Esophagus squamous epithelium (tissue), 4 donors: ENCODE measurements at regions not wholly inside any gene's neighbourhood (a gene's known extent, or its start where the extent isn't known, plus 50 kb on each side); places are given as distances from the start of the nearest gene placed in this dataset.
"Not testable (repeated sequence)": the region's sequence is repeated elsewhere in the genome, so short reads cannot be mapped to it uniquely, and the experiment has no call there.

Experiments used
- CTCF ChIP-seq, 6 experiments: fragments of 450-650 bp in 4 of 6; fragments of 200-600 bp in 2 of 6; sonication (generic) in 2 of 6; IDR thresholded peaks; one replicate each; pipeline ENCODE4 v1.5.1; 2016 to 2019; ENCODE audit warnings: antibody characterized with exemption in 6 of 6, mild to moderate bottlenecking in 4 of 6, moderate library complexity in 4 of 6
- POLR2A ChIP-seq, 4 donors: fragments of 450-650 bp; IDR thresholded peaks; one replicate each; pipeline ENCODE4 v1.6.1; 2017; ENCODE audit warnings: antibody characterized with exemption in 4 of 4, mild to moderate bottlenecking in 4 of 4, moderate library complexity in 3 of 4

- TF ChIP-seq CTCF, POLR2A (IDR thresholded peaks at IDR 0.05): not testable (repeated sequence)
Measured at GRCh38 chr7:153723892-153724291, 328.3 kb upstream of the DPP6 start.
